ENCODE measurements at regions not wholly inside any gene's neighbourhood (a gene's known extent, or its start where the extent isn't known, plus 50 kb on each side); places are given as distances from the start of the nearest gene placed in this dataset.

DNA sequence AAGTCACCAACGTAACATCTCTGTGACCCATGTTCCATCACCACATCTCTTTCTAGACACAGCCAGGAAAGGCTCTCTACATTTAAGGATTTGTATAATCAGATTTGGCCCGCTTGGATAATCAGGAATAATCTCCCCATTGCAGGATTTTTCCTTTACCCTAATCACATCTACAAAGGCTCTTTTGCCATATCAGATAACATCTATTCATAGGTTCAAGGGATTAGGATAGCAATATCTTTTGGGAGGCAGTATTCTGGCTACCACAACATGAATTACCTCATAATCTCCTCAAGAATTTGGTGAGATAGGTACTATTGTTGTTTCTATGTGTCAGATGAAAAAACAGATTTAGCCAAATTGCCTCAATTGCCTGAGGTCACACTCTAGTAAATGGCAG lies 142.8 kb upstream of the UBASH3B start:
- H3K4me3 ChIP-seq (ENCODE audit: low read depth, low read length) = no peak overlapping the region
- DNase-seq (ENCODE audit: low read depth) = no peak

DNA sequence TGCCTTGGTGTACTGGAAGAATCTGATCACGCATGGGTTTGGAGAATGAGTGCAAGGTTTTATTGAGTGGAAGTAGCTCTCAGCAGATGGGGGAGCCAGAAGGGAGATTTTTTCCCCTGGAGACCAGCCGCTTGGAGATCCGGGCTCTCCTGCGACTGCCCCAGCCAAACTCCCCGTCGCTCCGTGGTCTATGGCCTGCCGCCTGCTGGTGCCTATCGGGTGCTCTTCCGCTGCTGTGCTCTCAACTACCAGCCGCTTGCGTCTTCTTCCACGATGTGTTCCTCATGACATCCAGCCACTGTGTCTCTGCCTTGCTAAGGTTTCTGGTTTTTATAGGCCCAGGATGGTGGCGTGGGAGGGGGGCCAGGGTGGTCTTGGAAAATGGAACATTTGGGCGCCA lies 145.6 kb upstream of the UBASH3B start:
- H3K4me3 ChIP-seq (ENCODE audit: low read depth, low read length) = no peak overlapping the region
- TF ChIP-seq, protein P1, sequence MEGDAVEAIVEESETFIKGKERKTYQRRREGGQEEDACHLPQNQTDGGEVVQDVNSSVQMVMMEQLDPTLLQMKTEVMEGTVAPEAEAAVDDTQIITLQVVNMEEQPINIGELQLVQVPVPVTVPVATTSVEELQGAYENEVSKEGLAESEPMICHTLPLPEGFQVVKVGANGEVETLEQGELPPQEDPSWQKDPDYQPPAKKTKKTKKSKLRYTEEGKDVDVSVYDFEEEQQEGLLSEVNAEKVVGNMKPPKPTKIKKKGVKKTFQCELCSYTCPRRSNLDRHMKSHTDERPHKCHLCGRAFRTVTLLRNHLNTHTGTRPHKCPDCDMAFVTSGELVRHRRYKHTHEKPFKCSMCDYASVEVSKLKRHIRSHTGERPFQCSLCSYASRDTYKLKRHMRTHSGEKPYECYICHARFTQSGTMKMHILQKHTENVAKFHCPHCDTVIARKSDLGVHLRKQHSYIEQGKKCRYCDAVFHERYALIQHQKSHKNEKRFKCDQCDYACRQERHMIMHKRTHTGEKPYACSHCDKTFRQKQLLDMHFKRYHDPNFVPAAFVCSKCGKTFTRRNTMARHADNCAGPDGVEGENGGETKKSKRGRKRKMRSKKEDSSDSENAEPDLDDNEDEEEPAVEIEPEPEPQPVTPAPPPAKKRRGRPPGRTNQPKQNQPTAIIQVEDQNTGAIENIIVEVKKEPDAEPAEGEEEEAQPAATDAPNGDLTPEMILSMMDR (IDR thresholded peaks at IDR 0.05; ENCODE audit: control insufficient read depth, extremely low read depth, insufficient read depth) = no peak
- DNase-seq (ENCODE audit: low read depth) = no peak

More for the DNA sequence above, 142.8 kb upstream of the UBASH3B start:
- TF ChIP-seq, protein P1 (IDR thresholded peaks at IDR 0.05; ENCODE audit: control insufficient read depth, extremely low read depth, insufficient read depth) = no peak

DNA sequence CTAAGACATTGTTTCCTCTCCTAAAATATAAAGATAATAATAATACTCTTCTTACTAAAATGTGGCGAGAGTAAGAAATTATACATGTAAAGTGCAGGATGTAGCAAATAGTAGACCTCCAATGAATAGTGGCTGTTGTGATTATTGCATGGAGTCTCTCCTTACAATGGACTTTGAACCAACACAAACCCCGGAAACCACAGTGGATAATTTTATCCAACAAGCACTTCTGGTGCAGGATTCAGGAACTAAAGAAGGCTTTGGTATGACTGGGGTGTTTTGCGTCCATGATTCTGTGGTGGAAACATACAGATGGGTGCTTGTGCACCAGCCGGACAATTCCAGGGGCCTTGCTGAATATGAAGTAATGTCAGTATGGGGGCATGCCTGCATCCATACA lies 146.4 kb upstream of the UBASH3B start:
- no peak for DNase-seq (ENCODE audit: low read depth)
- H3K4me3 ChIP-seq (ENCODE audit: low read depth, low read length) = no peak overlapping the region
- TF ChIP-seq, protein P1 (IDR thresholded peaks at IDR 0.05; ENCODE audit: control insufficient read depth, extremely low read depth, insufficient read depth) = no peak

DNA sequence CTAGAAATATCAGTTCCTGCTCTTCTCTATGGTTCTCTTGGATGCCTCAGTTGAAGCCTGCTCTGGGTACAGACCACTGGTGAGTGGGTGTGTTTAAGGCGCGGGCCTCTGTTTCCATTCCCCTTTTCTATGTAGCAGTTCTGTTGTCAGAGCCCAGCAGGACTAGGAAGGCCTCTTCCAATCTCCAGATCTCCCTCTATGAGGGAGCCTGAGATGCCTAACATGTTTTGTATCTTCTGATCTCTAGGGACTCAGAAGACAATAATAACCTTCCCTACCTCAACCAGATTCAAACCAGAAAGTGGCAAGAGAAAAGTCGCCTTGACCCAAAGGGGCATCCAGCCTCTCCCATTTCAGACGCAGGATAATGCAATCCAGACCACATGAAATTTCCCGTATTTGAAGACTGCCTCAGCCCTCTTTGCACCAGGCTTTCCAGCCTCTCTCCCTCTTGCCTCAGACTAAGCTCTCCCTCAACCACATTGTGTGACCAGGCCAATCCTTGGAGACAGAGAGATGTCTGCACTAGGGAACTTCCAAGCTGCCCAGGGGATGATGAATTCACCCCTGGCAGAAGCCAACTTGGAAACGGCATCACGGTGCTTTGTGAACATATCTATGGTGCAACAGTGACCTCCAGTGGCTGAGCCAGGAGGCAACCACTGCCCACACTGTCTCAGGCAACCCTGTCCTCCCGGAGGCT lies 150.1 kb upstream of the UBASH3B start:
- TF ChIP-seq, protein P1 (IDR thresholded peaks at IDR 0.05; ENCODE audit: control insufficient read depth, extremely low read depth, insufficient read depth) = peak; percentile 90
- peak; percentile 8 for DNase-seq (ENCODE audit: low read depth)

DNA sequence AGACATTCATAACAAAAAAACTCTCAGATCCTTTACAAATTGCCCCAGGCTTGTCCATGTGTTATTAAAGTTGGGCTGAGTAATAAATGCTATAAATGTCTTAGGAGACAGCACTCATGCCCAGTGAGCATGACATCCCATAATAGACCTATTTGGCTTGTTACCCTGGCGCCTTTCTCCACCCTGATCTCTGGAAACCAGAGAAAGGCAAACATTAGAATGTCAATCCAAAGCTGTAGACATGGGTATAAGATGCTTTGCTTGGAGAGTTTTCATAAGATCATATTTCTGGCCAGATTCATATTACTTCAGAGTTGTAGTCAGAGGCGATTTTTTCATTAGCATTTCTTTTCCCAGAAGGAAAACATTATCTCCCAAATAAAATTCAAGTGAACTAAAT lies 161.3 kb upstream of the UBASH3B start:
- H3K4me3 ChIP-seq (ENCODE audit: low read depth, low read length) = no peak overlapping the region
- DNase-seq (ENCODE audit: low read depth) = no peak
- TF ChIP-seq, protein P1 (IDR thresholded peaks at IDR 0.05; ENCODE audit: control insufficient read depth, extremely low read depth, insufficient read depth) = no peak

More for the DNA sequence above, 150.1 kb upstream of the UBASH3B start:
- H3K4me3 ChIP-seq (ENCODE audit: low read depth, low read length) = no peak overlapping the region

DNA sequence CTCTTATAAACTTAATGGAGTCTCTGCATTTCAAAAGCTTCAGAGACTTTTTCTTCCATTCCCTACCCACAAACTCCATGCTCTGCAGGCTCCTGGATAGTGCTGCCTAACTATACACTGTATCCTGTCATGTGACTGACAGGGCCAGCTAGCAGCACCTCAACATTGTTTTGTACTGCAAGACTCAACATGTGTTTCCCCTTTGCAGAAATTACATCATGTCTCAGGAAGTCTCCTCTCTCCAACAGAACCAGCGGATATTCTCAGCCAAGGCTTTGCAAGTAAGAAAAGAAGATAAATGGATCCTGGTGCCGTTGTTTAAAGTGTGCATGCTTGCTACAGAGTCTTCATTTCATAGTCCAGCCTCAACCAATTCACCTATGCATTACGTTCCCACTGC lies 164.0 kb upstream of the UBASH3B start:
- DNase-seq (ENCODE audit: low read depth) = no peak
- TF ChIP-seq, protein P1 (IDR thresholded peaks at IDR 0.05; ENCODE audit: control insufficient read depth, extremely low read depth, insufficient read depth) = no peak
- no peak overlapping the region for H3K4me3 ChIP-seq (ENCODE audit: low read depth, low read length)
